ENCODE measurements at regions not wholly inside any gene's neighbourhood (a gene's known extent, or its start where the extent isn't known, plus 50 kb on each side); places are given as distances from the start of the nearest gene placed in this dataset.

DNA sequence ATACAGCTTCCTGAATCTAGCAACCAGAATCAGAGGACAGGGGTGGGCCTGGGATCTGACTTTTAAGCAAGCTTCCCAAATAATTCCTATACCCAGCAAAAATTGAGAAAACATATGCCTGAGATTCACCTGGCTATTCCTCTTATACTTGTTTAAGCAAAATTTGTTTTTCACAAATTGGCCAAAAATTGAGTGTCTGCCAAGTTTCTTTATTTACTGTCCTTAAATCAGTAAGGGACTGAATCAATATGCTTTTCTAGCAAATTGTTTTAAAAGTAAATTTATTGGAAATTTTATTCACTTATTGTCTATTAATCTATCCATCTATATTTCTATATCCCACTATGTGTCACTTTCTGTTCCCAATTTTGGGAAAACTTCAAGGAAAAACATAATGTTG lies 337.0 kb upstream of the ZNF804A start:
- TF ChIP-seq POLR2A (IDR thresholded peaks at IDR 0.05): no peak
- TF ChIP-seq, protein P1, sequence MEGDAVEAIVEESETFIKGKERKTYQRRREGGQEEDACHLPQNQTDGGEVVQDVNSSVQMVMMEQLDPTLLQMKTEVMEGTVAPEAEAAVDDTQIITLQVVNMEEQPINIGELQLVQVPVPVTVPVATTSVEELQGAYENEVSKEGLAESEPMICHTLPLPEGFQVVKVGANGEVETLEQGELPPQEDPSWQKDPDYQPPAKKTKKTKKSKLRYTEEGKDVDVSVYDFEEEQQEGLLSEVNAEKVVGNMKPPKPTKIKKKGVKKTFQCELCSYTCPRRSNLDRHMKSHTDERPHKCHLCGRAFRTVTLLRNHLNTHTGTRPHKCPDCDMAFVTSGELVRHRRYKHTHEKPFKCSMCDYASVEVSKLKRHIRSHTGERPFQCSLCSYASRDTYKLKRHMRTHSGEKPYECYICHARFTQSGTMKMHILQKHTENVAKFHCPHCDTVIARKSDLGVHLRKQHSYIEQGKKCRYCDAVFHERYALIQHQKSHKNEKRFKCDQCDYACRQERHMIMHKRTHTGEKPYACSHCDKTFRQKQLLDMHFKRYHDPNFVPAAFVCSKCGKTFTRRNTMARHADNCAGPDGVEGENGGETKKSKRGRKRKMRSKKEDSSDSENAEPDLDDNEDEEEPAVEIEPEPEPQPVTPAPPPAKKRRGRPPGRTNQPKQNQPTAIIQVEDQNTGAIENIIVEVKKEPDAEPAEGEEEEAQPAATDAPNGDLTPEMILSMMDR (IDR thresholded peaks at IDR 0.05): no peak

Measured in vagina (tissue), 2 donors.